ENCODE measurements at regions not wholly inside any gene's neighbourhood (a gene's known extent, or its start where the extent isn't known, plus 50 kb on each side); places are given as distances from the start of the nearest gene placed in this dataset.

GRCh38 chr11:119889728-119890280 is 160.8 kb upstream of the NECTIN1 start:
- no peaks in the 10 kb centered on the region for H3K27me3 Mint-ChIP-seq (ENCODE audit: insufficient read depth, unreplicated experiment)
- TF ChIP-seq, protein P1, sequence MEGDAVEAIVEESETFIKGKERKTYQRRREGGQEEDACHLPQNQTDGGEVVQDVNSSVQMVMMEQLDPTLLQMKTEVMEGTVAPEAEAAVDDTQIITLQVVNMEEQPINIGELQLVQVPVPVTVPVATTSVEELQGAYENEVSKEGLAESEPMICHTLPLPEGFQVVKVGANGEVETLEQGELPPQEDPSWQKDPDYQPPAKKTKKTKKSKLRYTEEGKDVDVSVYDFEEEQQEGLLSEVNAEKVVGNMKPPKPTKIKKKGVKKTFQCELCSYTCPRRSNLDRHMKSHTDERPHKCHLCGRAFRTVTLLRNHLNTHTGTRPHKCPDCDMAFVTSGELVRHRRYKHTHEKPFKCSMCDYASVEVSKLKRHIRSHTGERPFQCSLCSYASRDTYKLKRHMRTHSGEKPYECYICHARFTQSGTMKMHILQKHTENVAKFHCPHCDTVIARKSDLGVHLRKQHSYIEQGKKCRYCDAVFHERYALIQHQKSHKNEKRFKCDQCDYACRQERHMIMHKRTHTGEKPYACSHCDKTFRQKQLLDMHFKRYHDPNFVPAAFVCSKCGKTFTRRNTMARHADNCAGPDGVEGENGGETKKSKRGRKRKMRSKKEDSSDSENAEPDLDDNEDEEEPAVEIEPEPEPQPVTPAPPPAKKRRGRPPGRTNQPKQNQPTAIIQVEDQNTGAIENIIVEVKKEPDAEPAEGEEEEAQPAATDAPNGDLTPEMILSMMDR (IDR thresholded peaks at IDR 0.05; ENCODE audit: insufficient read depth in 1 of 2, low read depth in 1 of 2, low read length in 1 of 2, severe bottlenecking in 1 of 2, unreplicated experiment in 1 of 2) = no peak
- no peaks in the 10 kb centered on the region for H3K4me1 Mint-ChIP-seq (ENCODE audit: low read depth, unreplicated experiment)
- no TSS peak for BruUV-seq (replicated peaks)
- DNase-seq = no peak
- no peaks in the 10 kb centered on the region for H3K27me3 ChIP-seq (replicated peaks; ENCODE audit: control insufficient read depth, insufficient read depth, low read length)
- H3K27ac Mint-ChIP-seq (ENCODE audit: unreplicated experiment) = no peak overlapping the region
- intact Hi-C loops (cut with micrococcal nuclease; ENCODE audit: unreplicated experiment) = loop anchor here (2.0 kb wide), 1 partner anchor 17 kb away; no protein-coding TSS in a partner anchor
- CTCF ChIA-PET = no interaction called here
- no peaks in the 10 kb centered on the region for H3K9me3 ChIP-seq
- no peak overlapping the region for H3K4me3 ChIP-seq (ENCODE audit: low read depth, low read length)
- POLR2A ChIA-PET = no interaction called here
- H3K4me3 Mint-ChIP-seq (ENCODE audit: unreplicated experiment) = no peak overlapping the region
- H3K4me1 ChIP-seq = no peaks in the 10 kb centered on the region
- H3K9me3 Mint-ChIP-seq (ENCODE audit: unreplicated experiment) = no peaks in the 10 kb centered on the region
- H3K36me3 Mint-ChIP-seq (ENCODE audit: insufficient read depth, unreplicated experiment) = no peaks in the 10 kb centered on the region
- H3K36me3 ChIP-seq (ENCODE audit: control insufficient read depth, insufficient read depth, low read length) = no peaks in the 10 kb centered on the region

- no peak overlapping the region for H3K4me3 Mint-ChIP-seq (ENCODE audit: unreplicated experiment)
- no TSS peak for BruUV-seq (replicated peaks)
- TF ChIP-seq, protein P1 (IDR thresholded peaks at IDR 0.05; ENCODE audit: insufficient read depth in 1 of 2, low read depth in 1 of 2, low read length in 1 of 2, severe bottlenecking in 1 of 2, unreplicated experiment in 1 of 2) = no peak
- H3K36me3 Mint-ChIP-seq (ENCODE audit: insufficient read depth, unreplicated experiment) = no peaks in the 10 kb centered on the region
- Histone ChIP-seq H3K9me3 (no peaks in the 10 kb centered on the region), H3K36me3 (ENCODE audit: control insufficient read depth, insufficient read depth, low read length) (no peaks in the 10 kb centered on the region), H3K4me1 (no peaks in the 10 kb centered on the region), H3K27me3 (replicated peaks; ENCODE audit: control insufficient read depth, insufficient read depth, low read length) (no peaks in the 10 kb centered on the region), H3K4me3 (ENCODE audit: low read depth, low read length) (no peak overlapping the region)
- POLR2A ChIA-PET = no interaction called here
- no peaks in the 10 kb centered on the region for H3K27me3 Mint-ChIP-seq (ENCODE audit: insufficient read depth, unreplicated experiment)
- no peaks in the 10 kb centered on the region for H3K4me1 Mint-ChIP-seq (ENCODE audit: low read depth, unreplicated experiment)
- H3K9me3 Mint-ChIP-seq (ENCODE audit: unreplicated experiment) = no peaks in the 10 kb centered on the region
- intact Hi-C loops (cut with micrococcal nuclease; ENCODE audit: unreplicated experiment) = loop anchor here (2.0 kb wide), 1 partner anchor 18 kb away; no protein-coding TSS in a partner anchor
- CTCF ChIA-PET = no interaction called here
- DNase-seq = no peak
- H3K27ac Mint-ChIP-seq (ENCODE audit: unreplicated experiment) = no peak overlapping the region
Observed at GRCh38 chr11:119889111-119889510, 160.1 kb upstream of the NECTIN1 start.

DNA sequence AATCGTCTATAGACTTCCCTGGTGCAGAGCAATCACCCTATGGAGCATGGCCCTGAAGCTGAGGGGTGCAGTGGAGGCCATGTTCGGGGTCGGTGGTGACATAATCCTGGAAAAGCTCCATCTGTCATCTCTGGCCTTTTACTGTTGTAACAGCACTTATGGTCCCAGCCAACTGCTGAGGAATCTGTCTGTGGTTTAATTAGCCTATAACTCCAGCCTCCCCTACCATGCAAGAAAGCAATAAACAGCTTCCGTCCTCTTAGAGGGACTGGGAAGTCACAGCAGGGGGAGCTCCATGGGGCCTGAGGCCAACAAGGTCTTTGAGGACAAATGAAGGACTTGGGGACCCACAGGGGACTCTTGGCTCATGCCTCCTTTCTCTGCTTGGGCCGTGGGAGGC is 159.1 kb upstream of the NECTIN1 start:
- H3K4me1 Mint-ChIP-seq (ENCODE audit: low read depth, unreplicated experiment) = no peaks in the 10 kb centered on the region
- H3K4me3 Mint-ChIP-seq (ENCODE audit: unreplicated experiment) = no peak overlapping the region
- no peaks in the 10 kb centered on the region for H3K27me3 Mint-ChIP-seq (ENCODE audit: insufficient read depth, unreplicated experiment)
- intact Hi-C loops (cut with micrococcal nuclease; ENCODE audit: unreplicated experiment) = loop anchor here (2.0 kb wide), 1 partner anchor 19 kb away; no protein-coding TSS in a partner anchor
- DNase-seq = no peak
- ChIA-PET POLR2A (no interaction called here), CTCF (no interaction called here)
- H3K4me1 ChIP-seq = no peaks in the 10 kb centered on the region
- no peak overlapping the region for H3K4me3 ChIP-seq (ENCODE audit: low read depth, low read length)
- H3K36me3 ChIP-seq (ENCODE audit: control insufficient read depth, insufficient read depth, low read length) = no peaks in the 10 kb centered on the region
- no peaks in the 10 kb centered on the region for H3K36me3 Mint-ChIP-seq (ENCODE audit: insufficient read depth, unreplicated experiment)
- no TSS peak for BruUV-seq (replicated peaks)
- TF ChIP-seq, protein P1 (IDR thresholded peaks at IDR 0.05; ENCODE audit: insufficient read depth in 1 of 2, low read depth in 1 of 2, low read length in 1 of 2, severe bottlenecking in 1 of 2, unreplicated experiment in 1 of 2) = no peak
- no peaks in the 10 kb centered on the region for H3K9me3 Mint-ChIP-seq (ENCODE audit: unreplicated experiment)
- no peaks in the 10 kb centered on the region for H3K27me3 ChIP-seq (replicated peaks; ENCODE audit: control insufficient read depth, insufficient read depth, low read length)
- no peak overlapping the region for H3K27ac Mint-ChIP-seq (ENCODE audit: unreplicated experiment)
- no peaks in the 10 kb centered on the region for H3K9me3 ChIP-seq

Measured in Caco-2 (cell line).